Neural cell (in vitro differentiated cells): ENCODE measurements at regions not wholly inside any gene's neighbourhood (a gene's known extent, or its start where the extent isn't known, plus 50 kb on each side); places are given as distances from the start of the nearest gene placed in this dataset.

ENCODE experiments used
- H2AFZ ChIP-seq: fragments of 200-600, 300-800 bp; sonication (generic), shearing (Covaris generic); 2 replicates; pipeline ENCODE4 v1.6.0; 2014; ENCODE audit warnings: low read depth, mild to moderate bottlenecking, antibody characterized with exemption, low read length, moderate library complexity
- H3F3A ChIP-seq: fragments of 200-600 bp; shearing (Covaris generic); 2 replicates; pipeline ENCODE4 v1.6.1; 2016; ENCODE audit warnings: mild to moderate bottlenecking, moderate library complexity, mixed read lengths, antibody characterized with exemption, low read length; ENCODE audit not compliant: insufficient read depth, poor library complexity, severe bottlenecking
- H3K27ac ChIP-seq: fragments of 200-600, 300-800 bp; sonication (generic), shearing (Covaris generic); 2 replicates; pipeline ENCODE4 v1.5.1; 2014; ENCODE audit warnings: mild to moderate bottlenecking, low read length, moderate library complexity
- H3K27me3 ChIP-seq: fragments of 300-800, 200-600 bp; sonication (generic), shearing (Covaris generic); 2 replicates; pipeline ENCODE4 v1.6.0; 2014; ENCODE audit warnings: mild to moderate bottlenecking, low read depth, low read length, moderate library complexity; ENCODE audit not compliant: insufficient read depth
- H3K36me3 ChIP-seq: fragments of 300-800, 200-600 bp; sonication (generic), shearing (Covaris generic); 2 replicates; pipeline ENCODE4 v1.5.1; 2014; ENCODE audit warnings: mild to moderate bottlenecking, antibody characterized with exemption, low read length, moderate library complexity; ENCODE audit not compliant: insufficient read depth
- H3K4me2 ChIP-seq: fragments of 300-800, 200-600 bp; sonication (generic), shearing (Covaris generic); 2 replicates; pipeline ENCODE4 v1.6.0; 2014; ENCODE audit warnings: mild to moderate bottlenecking, low read length
- H3K4me3 ChIP-seq: fragments of 300-800, 200-600 bp; sonication (generic), shearing (Covaris generic); 2 replicates; pipeline ENCODE4 v1.5.1; 2014; ENCODE audit warnings: mild to moderate bottlenecking, low read length, moderate library complexity
- H3K79me2 ChIP-seq: fragments of 200-600 bp; shearing (Covaris generic); replicated peaks from 2 replicates; pipeline ENCODE4 v1.6.0; 2014; ENCODE audit warnings: mild to moderate bottlenecking, low read length, moderate library complexity; ENCODE audit not compliant: insufficient read depth
- H3K9ac ChIP-seq: fragments of 300-800, 200-600 bp; sonication (generic), shearing (Covaris generic); 2 replicates; pipeline ENCODE4 v1.6.1; 2016; ENCODE audit warnings: mild to moderate bottlenecking, low read length, mixed read lengths
- H3K9me2 ChIP-seq: fragments of 200-600 bp; shearing (Covaris generic); 2 replicates; pipeline ENCODE4 v1.6.1; 2016; ENCODE audit warnings: mild to moderate bottlenecking, low read length, mixed read lengths; ENCODE audit not compliant: insufficient read depth
- H3K9me3 ChIP-seq: fragments of 200-600, 300-800 bp; sonication (generic), shearing (Covaris generic); 2 replicates; pipeline ENCODE4 v1.6.1; 2016; ENCODE audit warnings: mild to moderate bottlenecking, mixed run types, low read length, moderate library complexity, mixed read lengths
- H4K20me1 ChIP-seq: fragments of 200-600 bp; shearing (Covaris generic); 2 replicates; pipeline ENCODE4 v1.6.1; 2016; ENCODE audit warnings: mild to moderate bottlenecking, mixed run types; ENCODE audit not compliant: insufficient read depth
- CTCF ChIP-seq: fragments of 450-650 bp; IDR thresholded peaks from 2 replicates; pipeline ENCODE4 v1.5.1; 2014; ENCODE audit warnings: antibody characterized with exemption, mild to moderate bottlenecking, moderate library complexity; ENCODE audit not compliant: poor library complexity, severe bottlenecking
- EP300 ChIP-seq: fragments of 450-650 bp; conservative IDR thresholded peaks from 2 replicates; pipeline ENCODE4 v1.6.1; 2014; ENCODE audit warnings: antibody characterized with exemption, mild to moderate bottlenecking, moderate library complexity; ENCODE audit not compliant: poor library complexity, severe bottlenecking
- EZH2 ChIP-seq: fragments of 200-600, 300-800 bp; shearing (Covaris generic), sonication (generic); IDR thresholded peaks from 2 replicates; pipeline ENCODE4 v1.6.1; 2014; ENCODE audit warnings: antibody characterized with exemption, low read length, borderline replicate concordance, mild to moderate bottlenecking; ENCODE audit not compliant: insufficient read depth, poor library complexity, severe bottlenecking
- MXI1 ChIP-seq: fragments of 450-650 bp; conservative IDR thresholded peaks from 2 replicates; pipeline ENCODE4 v1.6.1; 2014; ENCODE audit warnings: antibody characterized with exemption, mild to moderate bottlenecking; ENCODE audit not compliant: poor library complexity, severe bottlenecking
- POLR2AphosphoS5 ChIP-seq: IDR thresholded peaks from 2 replicates; pipeline ENCODE4 v1.6.1; 2012
- RAD21 ChIP-seq: fragments of 450-650 bp; conservative IDR thresholded peaks from 2 replicates; pipeline ENCODE4 v1.6.1; 2014; ENCODE audit warnings: antibody characterized with exemption, mild to moderate bottlenecking, moderate library complexity
- REST ChIP-seq: IDR thresholded peaks from 2 replicates; pipeline ENCODE4 v1.6.1; 2012; ENCODE audit warnings: borderline replicate concordance
- SMC3 ChIP-seq: fragments of 450-650 bp; conservative IDR thresholded peaks from 2 replicates; pipeline ENCODE4 v1.6.1; 2014; ENCODE audit warnings: antibody characterized with exemption, mild to moderate bottlenecking, moderate library complexity; ENCODE audit not compliant: poor library complexity
- TAF1 ChIP-seq: IDR thresholded peaks from 2 replicates; pipeline ENCODE4 v1.6.1; 2012; ENCODE audit warnings: low read depth

DNA sequence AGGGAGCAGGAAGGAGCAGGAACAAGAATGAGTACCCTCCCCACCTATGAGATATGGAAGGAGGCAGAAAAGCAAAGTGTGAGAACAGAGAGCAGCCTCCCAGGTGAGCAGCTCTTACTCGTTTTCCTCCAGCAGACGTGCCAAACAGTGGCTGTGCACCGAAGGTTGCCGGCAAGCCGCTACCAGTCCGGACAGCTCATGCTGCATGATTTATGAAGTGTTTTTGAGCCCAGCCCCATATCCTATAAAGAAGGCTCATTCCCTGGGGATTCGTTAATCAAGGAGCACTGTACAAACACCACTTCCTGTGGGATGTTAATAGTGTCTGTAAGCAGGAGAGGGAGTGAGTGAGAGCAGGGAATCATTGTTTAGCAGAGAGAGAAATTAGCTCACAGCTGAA, 118.3 kb upstream of the FOXB1 start:
- Histone ChIP-seq H3K9ac (no peak overlapping the region), H2AFZ (no peak overlapping the region)

GRCh38 chr15:59879506-59880265, 124.4 kb upstream of the FOXB1 start:
- Histone ChIP-seq H3K36me3 (no peaks in the 10 kb centered on the region), H3K27ac (no peak overlapping the region), H3K4me3 (no peak overlapping the region), H3K9me3 (no peaks in the 10 kb centered on the region), H3K4me2 (no peak overlapping the region), H2AFZ (no peak overlapping the region), H3K9me2 (no peaks in the 10 kb centered on the region), H3K9ac (no peak overlapping the region), H3K79me2 (no peaks in the 10 kb centered on the region), H3F3A (no peaks in the 10 kb centered on the region), H3K27me3 (no peaks in the 10 kb centered on the region), H4K20me1 (no peaks in the 10 kb centered on the region)
- no peak for TF ChIP-seq TAF1
- no peak for TF ChIP-seq REST
- TF ChIP-seq CTCF, result no peak
- TF ChIP-seq EZH2, result no peak
- TF ChIP-seq EP300, result no peak
- TF ChIP-seq POLR2AphosphoS5, result no peak
- TF ChIP-seq MXI1, result no peak
- TF ChIP-seq RAD21, result no peak
- no peak for TF ChIP-seq SMC3

More for the DNA sequence above, 118.3 kb upstream of the FOXB1 start:
- Histone ChIP-seq H3K4me3 (peak overlapping the region; percentile 41), H3K9me3 (peaks cover 3% of the 10 kb centered on the region), H4K20me1 (no peaks in the 10 kb centered on the region), H3K36me3 (no peaks in the 10 kb centered on the region), H3K27ac (no peak overlapping the region), H3K79me2 (no peaks in the 10 kb centered on the region), H3K27me3 (no peaks in the 10 kb centered on the region), H3K4me2 (no peak overlapping the region), H3K9me2 (no peaks in the 10 kb centered on the region), H3F3A (no peaks in the 10 kb centered on the region)
- TF ChIP-seq CTCF (no peak), EP300 (no peak), SMC3 (no peak), POLR2AphosphoS5 (no peak), EZH2 (no peak)
